NCI-H1092 treated with DMSO at 0.1 percent for 48 hours (cell line): ENCODE measurements at regions not wholly inside any gene's neighbourhood (a gene's known extent, or its start where the extent isn't known, plus 50 kb on each side); places are given as distances from the start of the nearest gene placed in this dataset.
A peak's percentile ranks its signal among the peaks of the same experiment; 100 is the strongest.
"Not testable (repeated sequence)": the region's sequence is repeated elsewhere in the genome, so short reads cannot be mapped to it uniquely, and the experiment has no call there.

Source experiments
- DNase-seq: peaks from one replicate; lab custom pipeline; 2025; lab: John Stamatoyannopoulos, UW

GRCh38 chr5:25570067-25570583, 925.3 kb upstream of the CDH10 start:
- DNase-seq: no peak

GRCh38 chr5:25568989-25569625, 924.3 kb upstream of the CDH10 start:
- no peak for DNase-seq

- DNase-seq: no peak
Observed at GRCh38 chr5:25568294-25568693, 923.5 kb upstream of the CDH10 start.

- no peak for DNase-seq
Observed at GRCh38 chr5:25567881-25568280, 923.1 kb upstream of the CDH10 start.

GRCh38 chr5:25562656-25563055, 917.9 kb upstream of the CDH10 start:
- DNase-seq: no peak

- DNase-seq: no peak
Observed at GRCh38 chr5:25554077-25554476, 909.3 kb upstream of the CDH10 start.

- no peak for DNase-seq
Observed at GRCh38 chr5:25552871-25553481, 908.2 kb upstream of the CDH10 start.

- DNase-seq: no peak
Observed at GRCh38 chr5:25550793-25551192, 906.0 kb upstream of the CDH10 start.

- DNase-seq: peak; percentile 12
Observed at GRCh38 chr5:25544652-25545249, 900.0 kb upstream of the CDH10 start.

- DNase-seq: no peak
Observed at GRCh38 chr5:25540628-25541027, 895.9 kb upstream of the CDH10 start.

- no peak for DNase-seq
Observed at GRCh38 chr5:25539536-25539935, 894.8 kb upstream of the CDH10 start.

GRCh38 chr5:25536461-25536860, 891.7 kb upstream of the CDH10 start:
- not testable (repeated sequence) for DNase-seq

GRCh38 chr5:25516141-25516540, 871.4 kb upstream of the CDH10 start:
- DNase-seq: no peak

GRCh38 chr5:25515525-25515924, 870.7 kb upstream of the CDH10 start:
- no peak for DNase-seq

- not testable (repeated sequence) for DNase-seq
Observed at GRCh38 chr5:25510692-25511091, 865.9 kb upstream of the CDH10 start.

- not testable (repeated sequence) for DNase-seq
Observed at GRCh38 chr5:25508011-25508410, 863.2 kb upstream of the CDH10 start.

- no peak for DNase-seq
Observed at GRCh38 chr5:25500635-25501034, 855.9 kb upstream of the CDH10 start.

- DNase-seq: no peak
Observed at GRCh38 chr5:25489834-25490538, 845.2 kb upstream of the CDH10 start.

GRCh38 chr5:25488119-25488518, 843.3 kb upstream of the CDH10 start:
- no peak for DNase-seq

GRCh38 chr5:25484391-25484790, 839.6 kb upstream of the CDH10 start:
- no peak for DNase-seq

GRCh38 chr5:25481463-25481862, 836.7 kb upstream of the CDH10 start:
- DNase-seq: no peak

GRCh38 chr5:25459082-25459481, 814.3 kb upstream of the CDH10 start:
- DNase-seq: no peak

- DNase-seq: no peak
Observed at GRCh38 chr5:25458628-25459027, 813.9 kb upstream of the CDH10 start.
